RWPE1 (cell line): ENCODE measurements at regions not wholly inside any gene's neighbourhood (a gene's known extent, or its start where the extent isn't known, plus 50 kb on each side); places are given as distances from the start of the nearest gene placed in this dataset.
"Not testable (repeated sequence)": the region's sequence is repeated elsewhere in the genome, so short reads cannot be mapped to it uniquely, and the experiment has no call there.

Source experiments
- CTCF ChIA-PET: fragments of 350-600 bp; sonication (Branson Sonifier 250); formaldehyde crosslinking; extraction: SDS; loops from one replicate; lab custom pipeline; 2021; lab: Yijun Ruan, JAX
- POLR2A ChIA-PET: fragments of 400-600 bp; formaldehyde crosslinking; extraction: SDS; loops from one replicate; lab custom pipeline; 2020; ENCODE audit warnings: antibody characterized with exemption; ENCODE audit not compliant: low non-redundant PET; lab: Yijun Ruan, JAX
- DNase-seq: peaks from one replicate; pipeline ENCODE4 v3.0.0; 2012; ENCODE audit warnings: low spot score
- H3K27ac ChIP-seq: fragments of 450-650 bp; 2 replicates; pipeline ENCODE4 v1.5.1; 2017
- CTCF ChIP-seq: fragments of 450-650 bp; conservative IDR thresholded peaks from 2 replicates; pipeline ENCODE4 v1.5.1; 2017; ENCODE audit warnings: low read depth, mild to moderate bottlenecking

- ChIA-PET CTCF (no interaction called here), POLR2A (no interaction called here)
- TF ChIP-seq CTCF: no peak
- no peak for DNase-seq
- H3K27ac ChIP-seq: no peak overlapping the region
Observed at GRCh38 chrX:98191003-98191402, 1307.3 kb downstream of the RPA4 start.

GRCh38 chrX:98194036-98194435 lies 1310.3 kb downstream of the RPA4 start:
- ChIA-PET CTCF (no interaction called here), POLR2A (no interaction called here)
- no peak for TF ChIP-seq CTCF
- no peak for DNase-seq
- no peak overlapping the region for H3K27ac ChIP-seq

- DNase-seq: peak; percentile 3
- no peak for TF ChIP-seq CTCF
- H3K27ac ChIP-seq: no peak overlapping the region
- CTCF ChIA-PET: no interaction called here
- POLR2A ChIA-PET: no interaction called here
Observed at GRCh38 chrX:98203800-98204199, 1320.1 kb downstream of the RPA4 start.

GRCh38 chrX:98207947-98208346 lies 1324.2 kb downstream of the RPA4 start:
- H3K27ac ChIP-seq: no peak overlapping the region
- POLR2A ChIA-PET: no interaction called here
- DNase-seq: no peak
- TF ChIP-seq CTCF: no peak
- CTCF ChIA-PET: no interaction called here

GRCh38 chrX:98231003-98231402 lies 1347.3 kb downstream of the RPA4 start:
- POLR2A ChIA-PET: no interaction called here
- CTCF ChIA-PET: no interaction called here

GRCh38 chrX:98240061-98240460 lies 1356.4 kb downstream of the RPA4 start:
- DNase-seq, POLR2A ChIA-PET, CTCF ChIA-PET, H3K27ac ChIP-seq: not testable (repeated sequence)

More at GRCh38 chrX:98231003-98231402, 1347.3 kb downstream of the RPA4 start:
- TF ChIP-seq CTCF: no peak
- no peak overlapping the region for H3K27ac ChIP-seq
- no peak for DNase-seq

- TF ChIP-seq CTCF: no peak
- DNase-seq: no peak
- CTCF ChIA-PET: no interaction called here
- POLR2A ChIA-PET: no interaction called here
- H3K27ac ChIP-seq: no peak overlapping the region
Observed at GRCh38 chrX:98263135-98263534, 1379.4 kb downstream of the RPA4 start.
